ENCODE measurements at regions not wholly inside any gene's neighbourhood (a gene's known extent, or its start where the extent isn't known, plus 50 kb on each side); places are given as distances from the start of the nearest gene placed in this dataset.

GRCh38 chr2:150627526-150627925 is 140.1 kb upstream of the RND3 start:
- no peaks in the 10 kb centered on the region for H3K9me3 ChIP-seq (ENCODE audit: control insufficient read depth in 2 of 3, low read length in 3 of 3)
- ATAC-seq = no peak
- intact Hi-C loops (cut with micrococcal nuclease) = no loop called here
- H3K4me1 ChIP-seq (ENCODE audit: control insufficient read depth in 2 of 2, insufficient read depth in 2 of 2, low read length in 2 of 2) = no peaks in the 10 kb centered on the region
- no peak overlapping the region for H3K27ac ChIP-seq (ENCODE audit: low read depth, low read length)
- no peak overlapping the region for H3K27ac Mint-ChIP-seq
- peaks cover 0 to 4% (median 0%) of the 10 kb centered on the region in 7 donors for H3K4me1 Mint-ChIP-seq
- H3K4me3 ChIP-seq (ENCODE audit: low read length) = no peak overlapping the region
- no peaks in the 10 kb centered on the region for H3K36me3 Mint-ChIP-seq
- POLR2A ChIA-PET = no interaction called here
- no peaks in the 10 kb centered on the region for H3K36me3 ChIP-seq (ENCODE audit: control insufficient read depth in 2 of 3, insufficient read depth in 3 of 3, low read length in 3 of 3)
- H3K27me3 ChIP-seq (ENCODE audit: control insufficient read depth in 2 of 2, insufficient read depth in 2 of 2, low read length in 2 of 2) = no peaks in the 10 kb centered on the region
- no peak overlapping the region for H3K4me3 Mint-ChIP-seq
- CTCF ChIA-PET = no interaction called here
- DNase-seq = no peak
- peaks cover 0 to 9% (median 0%) of the 10 kb centered on the region in 11 donors for H3K9me3 Mint-ChIP-seq
- H3K27me3 Mint-ChIP-seq = peaks cover 0 to 8% (median 0%) of the 10 kb centered on the region in 5 donors

- DNase-seq = no peak
- Histone ChIP-seq H3K4me1 (ENCODE audit: control insufficient read depth in 2 of 2, insufficient read depth in 2 of 2, low read length in 2 of 2) (no peaks in the 10 kb centered on the region), H3K27ac (ENCODE audit: low read depth, low read length) (no peak overlapping the region), H3K36me3 (ENCODE audit: control insufficient read depth in 2 of 3, insufficient read depth in 3 of 3, low read length in 3 of 3) (no peaks in the 10 kb centered on the region), H3K4me3 (ENCODE audit: low read length) (no peak overlapping the region), H3K9me3 (ENCODE audit: control insufficient read depth in 2 of 3, low read length in 3 of 3) (no peaks in the 10 kb centered on the region), H3K27me3 (ENCODE audit: control insufficient read depth in 2 of 2, insufficient read depth in 2 of 2, low read length in 2 of 2) (no peaks in the 10 kb centered on the region)
- H3K36me3 Mint-ChIP-seq = no peaks in the 10 kb centered on the region
- intact Hi-C loops (cut with micrococcal nuclease) = no loop called here
- no peak overlapping the region for H3K4me3 Mint-ChIP-seq
- H3K27ac Mint-ChIP-seq = no peak overlapping the region
- ChIA-PET CTCF (no interaction called here), POLR2A (no interaction called here)
- peaks cover 0 to 8% (median 0%) of the 10 kb centered on the region in 5 donors for H3K27me3 Mint-ChIP-seq
- H3K4me1 Mint-ChIP-seq = peaks cover 0 to 4% (median 0%) of the 10 kb centered on the region in 7 donors
- peaks cover 0 to 9% (median 0%) of the 10 kb centered on the region in 11 donors for H3K9me3 Mint-ChIP-seq
- ATAC-seq = no peak
These were observed 139.5 kb upstream of the RND3 start for GRCh38 chr2:150626934-150627411.

GRCh38 chr2:150625741-150626140 is 138.3 kb upstream of the RND3 start:
- no peak overlapping the region for H3K27ac ChIP-seq (ENCODE audit: low read depth, low read length)
- Mint-ChIP-seq H3K27ac (no peak overlapping the region), H3K36me3 (no peaks in the 10 kb centered on the region), H3K9me3 (peaks cover 0 to 9% (median 0%) of the 10 kb centered on the region in 11 donors), H3K4me3 (no peak overlapping the region), H3K27me3 (peaks cover 0 to 8% (median 0%) of the 10 kb centered on the region in 5 donors), H3K4me1 (peaks cover 0 to 4% (median 0%) of the 10 kb centered on the region in 7 donors)
- no peak for ATAC-seq
- POLR2A ChIA-PET = no interaction called here
- H3K4me1 ChIP-seq (ENCODE audit: control insufficient read depth in 2 of 2, insufficient read depth in 2 of 2, low read length in 2 of 2) = no peaks in the 10 kb centered on the region
- no peak for DNase-seq
- no peak overlapping the region for H3K4me3 ChIP-seq (ENCODE audit: low read length)
- no peaks in the 10 kb centered on the region for H3K27me3 ChIP-seq (ENCODE audit: control insufficient read depth in 2 of 2, insufficient read depth in 2 of 2, low read length in 2 of 2)
- H3K9me3 ChIP-seq (ENCODE audit: control insufficient read depth in 2 of 3, low read length in 3 of 3) = no peaks in the 10 kb centered on the region
- CTCF ChIA-PET = interaction anchor here (0.7 kb wide), 1 partner anchor 9 kb away, joined by 3 read pairs; no protein-coding TSS in a partner anchor
- H3K36me3 ChIP-seq (ENCODE audit: control insufficient read depth in 2 of 3, insufficient read depth in 3 of 3, low read length in 3 of 3) = no peaks in the 10 kb centered on the region
- intact Hi-C loops (cut with micrococcal nuclease) = no loop called here

GRCh38 chr2:150625303-150625702 is 137.8 kb upstream of the RND3 start:
- ChIA-PET POLR2A (no interaction called here), CTCF (interaction anchor here (0.7 kb wide), 1 partner anchor 9 kb away, joined by 3 read pairs; no protein-coding TSS in a partner anchor)

GRCh38 chr2:150624001-150624401 is 136.5 kb upstream of the RND3 start:
- H3K27me3 Mint-ChIP-seq = peaks cover 0 to 8% (median 0%) of the 10 kb centered on the region in 5 donors
- no peak overlapping the region for H3K27ac Mint-ChIP-seq
- intact Hi-C loops (cut with micrococcal nuclease) = no loop called here
- H3K27me3 ChIP-seq (ENCODE audit: control insufficient read depth in 2 of 2, insufficient read depth in 2 of 2, low read length in 2 of 2) = no peaks in the 10 kb centered on the region
- no peaks in the 10 kb centered on the region for H3K4me1 ChIP-seq (ENCODE audit: control insufficient read depth in 2 of 2, insufficient read depth in 2 of 2, low read length in 2 of 2)
- no peak overlapping the region for H3K27ac ChIP-seq (ENCODE audit: low read depth, low read length)
- ChIA-PET POLR2A (no interaction called here), CTCF (no interaction called here)
- ATAC-seq (peak; percentile 27), DNase-seq (no peak)
- H3K4me3 Mint-ChIP-seq = no peak overlapping the region
- peaks cover 0 to 4% (median 0%) of the 10 kb centered on the region in 7 donors for H3K4me1 Mint-ChIP-seq
- H3K36me3 ChIP-seq (ENCODE audit: control insufficient read depth in 2 of 3, insufficient read depth in 3 of 3, low read length in 3 of 3) = no peaks in the 10 kb centered on the region
- H3K4me3 ChIP-seq (ENCODE audit: low read length) = no peak overlapping the region
- no peaks in the 10 kb centered on the region for H3K9me3 ChIP-seq (ENCODE audit: control insufficient read depth in 2 of 3, low read length in 3 of 3)
- no peaks in the 10 kb centered on the region for H3K36me3 Mint-ChIP-seq
- peaks cover 0 to 9% (median 0%) of the 10 kb centered on the region in 11 donors for H3K9me3 Mint-ChIP-seq

More at GRCh38 chr2:150625303-150625702, 137.8 kb upstream of the RND3 start:
- peaks cover 0 to 8% (median 0%) of the 10 kb centered on the region in 5 donors for H3K27me3 Mint-ChIP-seq
- H3K36me3 Mint-ChIP-seq = no peaks in the 10 kb centered on the region
- DNase-seq = no peak
- Histone ChIP-seq H3K36me3 (ENCODE audit: control insufficient read depth in 2 of 3, insufficient read depth in 3 of 3, low read length in 3 of 3) (no peaks in the 10 kb centered on the region), H3K27me3 (ENCODE audit: control insufficient read depth in 2 of 2, insufficient read depth in 2 of 2, low read length in 2 of 2) (no peaks in the 10 kb centered on the region), H3K4me3 (ENCODE audit: low read length) (no peak overlapping the region), H3K9me3 (ENCODE audit: control insufficient read depth in 2 of 3, low read length in 3 of 3) (no peaks in the 10 kb centered on the region), H3K27ac (ENCODE audit: low read depth, low read length) (no peak overlapping the region), H3K4me1 (ENCODE audit: control insufficient read depth in 2 of 2, insufficient read depth in 2 of 2, low read length in 2 of 2) (no peaks in the 10 kb centered on the region)
- H3K4me1 Mint-ChIP-seq = peaks cover 0 to 4% (median 0%) of the 10 kb centered on the region in 7 donors
- H3K27ac Mint-ChIP-seq = no peak overlapping the region
- no peak for ATAC-seq
- intact Hi-C loops (cut with micrococcal nuclease) = no loop called here
- H3K4me3 Mint-ChIP-seq = no peak overlapping the region
- H3K9me3 Mint-ChIP-seq = peaks cover 0 to 9% (median 0%) of the 10 kb centered on the region in 11 donors

- DNase-seq (no peak), ATAC-seq (no peak)
- Histone ChIP-seq H3K27me3 (ENCODE audit: control insufficient read depth in 2 of 2, insufficient read depth in 2 of 2, low read length in 2 of 2) (no peaks in the 10 kb centered on the region), H3K9me3 (ENCODE audit: control insufficient read depth in 2 of 3, low read length in 3 of 3) (no peaks in the 10 kb centered on the region), H3K4me3 (ENCODE audit: low read length) (no peak overlapping the region), H3K36me3 (ENCODE audit: control insufficient read depth in 2 of 3, insufficient read depth in 3 of 3, low read length in 3 of 3) (no peaks in the 10 kb centered on the region), H3K27ac (ENCODE audit: low read depth, low read length) (no peak overlapping the region), H3K4me1 (ENCODE audit: control insufficient read depth in 2 of 2, insufficient read depth in 2 of 2, low read length in 2 of 2) (no peaks in the 10 kb centered on the region)
- peaks cover 0 to 6% (median 0%) of the 10 kb centered on the region in 11 donors for H3K9me3 Mint-ChIP-seq
- peaks cover 0 to 4% (median 0%) of the 10 kb centered on the region in 7 donors for H3K4me1 Mint-ChIP-seq
- H3K27me3 Mint-ChIP-seq = peaks cover 0 to 4% (median 0%) of the 10 kb centered on the region in 5 donors
- POLR2A ChIA-PET = no interaction called here
- H3K4me3 Mint-ChIP-seq = no peak overlapping the region
- CTCF ChIA-PET = no interaction called here
- intact Hi-C loops (cut with micrococcal nuclease) = no loop called here
- H3K27ac Mint-ChIP-seq = no peak overlapping the region
- no peaks in the 10 kb centered on the region for H3K36me3 Mint-ChIP-seq
These were observed 134.2 kb upstream of the RND3 start for GRCh38 chr2:150621526-150622213.

GRCh38 chr2:150620855-150621254 is 133.4 kb upstream of the RND3 start:
- ATAC-seq (no peak), DNase-seq (no peak)
- no peak overlapping the region for H3K4me3 ChIP-seq (ENCODE audit: low read length)
- no peaks in the 10 kb centered on the region for H3K4me1 ChIP-seq (ENCODE audit: control insufficient read depth in 2 of 2, insufficient read depth in 2 of 2, low read length in 2 of 2)
- H3K27me3 ChIP-seq (ENCODE audit: control insufficient read depth in 2 of 2, insufficient read depth in 2 of 2, low read length in 2 of 2) = no peaks in the 10 kb centered on the region
- intact Hi-C loops (cut with micrococcal nuclease) = no loop called here
- ChIA-PET CTCF (no interaction called here), POLR2A (no interaction called here)
- no peak overlapping the region for H3K27ac ChIP-seq (ENCODE audit: low read depth, low read length)
- H3K9me3 ChIP-seq (ENCODE audit: control insufficient read depth in 2 of 3, low read length in 3 of 3) = no peaks in the 10 kb centered on the region
- Mint-ChIP-seq H3K27me3 (peaks cover 0 to 4% (median 0%) of the 10 kb centered on the region in 5 donors), H3K36me3 (no peaks in the 10 kb centered on the region), H3K27ac (no peak overlapping the region), H3K9me3 (peaks cover 0 to 3% (median 0%) of the 10 kb centered on the region in 11 donors), H3K4me3 (no peak overlapping the region), H3K4me1 (peaks cover 0 to 4% (median 0%) of the 10 kb centered on the region in 7 donors)
- H3K36me3 ChIP-seq (ENCODE audit: control insufficient read depth in 2 of 3, insufficient read depth in 3 of 3, low read length in 3 of 3) = no peaks in the 10 kb centered on the region

All from naive thymus-derived CD4-positive, alpha-beta T cell (primary cell).